K562 (cell line): ENCODE measurements at regions not wholly inside any gene's neighbourhood (a gene's known extent, or its start where the extent isn't known, plus 50 kb on each side); places are given as distances from the start of the nearest gene placed in this dataset.

Experiments used
- ARHGAP35 ChIP-seq: fragments of 450-650 bp; IDR thresholded peaks from 2 replicates; pipeline ENCODE4 v1.6.1; 2018; ENCODE audit not compliant: partially characterized antibody
- ATF1 ChIP-seq, 2 experiments: fragments of 450-650 bp in 1 of 2; IDR thresholded peaks; 2 replicates each; pipeline ENCODE4 v1.6.1; 2016; ENCODE audit warnings: missing compliant biosample characterization in 1 of 2, missing genetic modification characterization in 1 of 2
- ATF7 ChIP-seq: fragments of 450-650 bp; IDR thresholded peaks from 2 replicates; pipeline ENCODE4 v1.7.1; 2014; ENCODE audit warnings: mild to moderate bottlenecking, moderate library complexity
- BMI1 ChIP-seq: fragments of 150-350 bp; IDR thresholded peaks from 2 replicates; pipeline ENCODE4 v1.6.1; 2014; ENCODE audit warnings: low read length
- CBFA2T3 ChIP-seq: fragments of 450-650 bp; IDR thresholded peaks from 2 replicates; pipeline ENCODE4 v1.6.1; 2017
- DACH1 ChIP-seq: fragments of 450-650 bp; IDR thresholded peaks from 2 replicates; pipeline ENCODE4 v1.6.1; 2018; ENCODE audit not compliant: partially characterized antibody
- OTX1 ChIP-seq: fragments of 450-650 bp; formaldehyde crosslinking; IDR thresholded peaks from 2 replicates; pipeline ENCODE4 v1.4.0; 2022; ENCODE audit warnings: mild to moderate bottlenecking
- PHF21A ChIP-seq: fragments of 450-650 bp; IDR thresholded peaks from 2 replicates; pipeline ENCODE4 v1.6.1; 2017; ENCODE audit warnings: low read depth, borderline replicate concordance
- RFX5 ChIP-seq: IDR thresholded peaks from 2 replicates; pipeline ENCODE4 v1.6.1; 2011; ENCODE audit warnings: low read depth, mild to moderate bottlenecking, improper control_type of control experiment, low read length
- TAF7 ChIP-seq: fragments of 450-650 bp; IDR thresholded peaks from 2 replicates; pipeline ENCODE4 v1.6.1; 2016; ENCODE audit warnings: missing genetic modification characterization, missing compliant biosample characterization
- ZNF76 ChIP-seq: fragments of 250-450 bp; sonication (Bioruptor Pico); IDR thresholded peaks from 2 replicates; pipeline ENCODE4 v1.4.0; 2020; ENCODE audit warnings: mild to moderate bottlenecking, moderate library complexity, borderline replicate concordance
- TF ChIP-seq, protein P1 (sequence below): fragments of 450-650 bp; IDR thresholded peaks from 2 replicates; pipeline ENCODE4 v1.6.1; 2018; ENCODE audit not compliant: partially characterized antibody
- TF ChIP-seq, protein P2 (sequence below): fragments of 250-450 bp; sonication (Bioruptor Pico); IDR thresholded peaks from 2 replicates; pipeline ENCODE4 v1.8.0; 2022; ENCODE audit warnings: inconsistent platforms
- TF ChIP-seq, protein P3 (sequence below), 2 experiments: fragments of 150-350 bp in 1 of 2; IDR thresholded peaks; 2 replicates each; pipeline ENCODE4 v1.6.1; 2012 to 2016; ENCODE audit warnings: low read depth in 2 of 2, low read length in 2 of 2, mild to moderate bottlenecking in 1 of 2, moderate library complexity in 1 of 2
- TF ChIP-seq, protein P4 (sequence below): fragments of 450-650 bp; IDR thresholded peaks from 2 replicates; pipeline ENCODE4 v1.6.1; 2016; ENCODE audit warnings: antibody characterized with exemption
- TF ChIP-seq, protein P5 (sequence below): fragments of 450-650 bp; IDR thresholded peaks from 2 replicates; pipeline ENCODE4 v1.7.0; 2016; ENCODE audit warnings: borderline replicate concordance

DNA sequence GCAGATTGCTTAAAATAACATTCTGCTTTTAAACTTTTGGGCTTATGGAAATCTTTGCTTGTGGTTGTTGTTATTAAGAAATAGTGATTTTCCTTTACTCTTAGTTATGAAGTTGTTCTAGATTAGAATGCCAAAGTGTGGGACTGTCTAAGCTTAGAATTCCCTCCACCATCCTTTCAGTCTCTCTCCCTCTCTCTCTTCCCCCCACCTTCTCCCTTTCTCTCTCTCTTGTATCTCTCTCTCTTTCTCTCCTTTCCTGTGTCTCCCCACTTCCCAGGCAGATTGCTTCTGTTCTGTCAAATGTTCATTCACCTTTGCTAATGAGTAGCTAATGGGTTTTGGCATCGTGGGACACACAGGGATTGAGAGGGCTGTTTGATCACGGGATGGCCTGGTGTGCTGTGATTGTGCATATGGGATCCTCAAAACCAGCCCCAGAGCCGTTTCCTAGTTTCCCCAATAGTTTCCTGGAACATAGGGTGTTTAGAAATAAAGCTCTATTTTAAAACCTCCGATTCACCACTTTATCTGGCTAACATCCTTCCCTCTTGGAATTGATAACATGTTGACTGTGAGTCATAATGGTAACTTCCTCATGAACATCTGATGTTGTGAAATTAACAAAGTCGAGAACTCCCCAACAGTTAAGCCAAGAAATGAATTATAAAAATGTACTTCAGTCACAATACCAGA, 502.6 kb downstream of the TMEM114 start (continued):
- TF ChIP-seq, protein P1, sequence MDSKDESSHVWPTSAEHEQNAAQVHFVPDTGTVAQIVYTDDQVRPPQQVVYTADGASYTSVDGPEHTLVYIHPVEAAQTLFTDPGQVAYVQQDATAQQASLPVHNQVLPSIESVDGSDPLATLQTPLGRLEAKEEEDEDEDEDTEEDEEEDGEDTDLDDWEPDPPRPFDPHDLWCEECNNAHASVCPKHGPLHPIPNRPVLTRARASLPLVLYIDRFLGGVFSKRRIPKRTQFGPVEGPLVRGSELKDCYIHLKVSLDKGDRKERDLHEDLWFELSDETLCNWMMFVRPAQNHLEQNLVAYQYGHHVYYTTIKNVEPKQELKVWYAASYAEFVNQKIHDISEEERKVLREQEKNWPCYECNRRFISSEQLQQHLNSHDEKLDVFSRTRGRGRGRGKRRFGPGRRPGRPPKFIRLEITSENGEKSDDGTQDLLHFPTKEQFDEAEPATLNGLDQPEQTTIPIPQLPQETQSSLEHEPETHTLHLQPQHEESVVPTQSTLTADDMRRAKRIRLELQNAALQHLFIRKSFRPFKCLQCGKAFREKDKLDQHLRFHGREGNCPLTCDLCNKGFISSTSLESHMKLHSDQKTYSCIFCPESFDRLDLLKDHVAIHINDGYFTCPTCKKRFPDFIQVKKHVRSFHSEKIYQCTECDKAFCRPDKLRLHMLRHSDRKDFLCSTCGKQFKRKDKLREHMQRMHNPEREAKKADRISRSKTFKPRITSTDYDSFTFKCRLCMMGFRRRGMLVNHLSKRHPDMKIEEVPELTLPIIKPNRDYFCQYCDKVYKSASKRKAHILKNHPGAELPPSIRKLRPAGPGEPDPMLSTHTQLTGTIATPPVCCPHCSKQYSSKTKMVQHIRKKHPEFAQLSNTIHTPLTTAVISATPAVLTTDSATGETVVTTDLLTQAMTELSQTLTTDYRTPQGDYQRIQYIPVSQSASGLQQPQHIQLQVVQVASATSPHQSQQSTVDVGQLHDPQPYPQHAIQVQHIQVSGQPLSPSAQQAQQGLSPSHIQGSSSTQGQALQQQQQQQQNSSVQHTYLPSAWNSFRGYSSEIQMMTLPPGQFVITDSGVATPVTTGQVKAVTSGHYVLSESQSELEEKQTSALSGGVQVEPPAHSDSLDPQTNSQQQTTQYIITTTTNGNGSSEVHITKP, result no peak
- TF ChIP-seq, protein P2, sequence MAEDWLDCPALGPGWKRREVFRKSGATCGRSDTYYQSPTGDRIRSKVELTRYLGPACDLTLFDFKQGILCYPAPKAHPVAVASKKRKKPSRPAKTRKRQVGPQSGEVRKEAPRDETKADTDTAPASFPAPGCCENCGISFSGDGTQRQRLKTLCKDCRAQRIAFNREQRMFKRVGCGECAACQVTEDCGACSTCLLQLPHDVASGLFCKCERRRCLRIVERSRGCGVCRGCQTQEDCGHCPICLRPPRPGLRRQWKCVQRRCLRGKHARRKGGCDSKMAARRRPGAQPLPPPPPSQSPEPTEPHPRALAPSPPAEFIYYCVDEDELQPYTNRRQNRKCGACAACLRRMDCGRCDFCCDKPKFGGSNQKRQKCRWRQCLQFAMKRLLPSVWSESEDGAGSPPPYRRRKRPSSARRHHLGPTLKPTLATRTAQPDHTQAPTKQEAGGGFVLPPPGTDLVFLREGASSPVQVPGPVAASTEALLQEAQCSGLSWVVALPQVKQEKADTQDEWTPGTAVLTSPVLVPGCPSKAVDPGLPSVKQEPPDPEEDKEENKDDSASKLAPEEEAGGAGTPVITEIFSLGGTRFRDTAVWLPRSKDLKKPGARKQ (CRISPR knock-in tag), result no peak
- TF ChIP-seq DACH1 (no peak), ARHGAP35 (no peak), ZNF76 (CRISPR knock-in tag) (no peak), RFX5 (no peak), BMI1 (no peak), ATF1 (CRISPR knock-in tag; IDR thresholded peaks at IDR 0.05) (no peak), ATF1 (tag; IDR thresholded peaks at IDR 0.05) (no peak), TAF7 (tag) (no peak), CBFA2T3 (peak; percentile 82), ATF7 (peak; percentile 28; the same call in 1 of the 2 replicates), PHF21A (peak; percentile 74; the same call in 1 of the 2 replicates), OTX1 (CRISPR knock-in tag) (no peak)
- TF ChIP-seq, protein P3, sequence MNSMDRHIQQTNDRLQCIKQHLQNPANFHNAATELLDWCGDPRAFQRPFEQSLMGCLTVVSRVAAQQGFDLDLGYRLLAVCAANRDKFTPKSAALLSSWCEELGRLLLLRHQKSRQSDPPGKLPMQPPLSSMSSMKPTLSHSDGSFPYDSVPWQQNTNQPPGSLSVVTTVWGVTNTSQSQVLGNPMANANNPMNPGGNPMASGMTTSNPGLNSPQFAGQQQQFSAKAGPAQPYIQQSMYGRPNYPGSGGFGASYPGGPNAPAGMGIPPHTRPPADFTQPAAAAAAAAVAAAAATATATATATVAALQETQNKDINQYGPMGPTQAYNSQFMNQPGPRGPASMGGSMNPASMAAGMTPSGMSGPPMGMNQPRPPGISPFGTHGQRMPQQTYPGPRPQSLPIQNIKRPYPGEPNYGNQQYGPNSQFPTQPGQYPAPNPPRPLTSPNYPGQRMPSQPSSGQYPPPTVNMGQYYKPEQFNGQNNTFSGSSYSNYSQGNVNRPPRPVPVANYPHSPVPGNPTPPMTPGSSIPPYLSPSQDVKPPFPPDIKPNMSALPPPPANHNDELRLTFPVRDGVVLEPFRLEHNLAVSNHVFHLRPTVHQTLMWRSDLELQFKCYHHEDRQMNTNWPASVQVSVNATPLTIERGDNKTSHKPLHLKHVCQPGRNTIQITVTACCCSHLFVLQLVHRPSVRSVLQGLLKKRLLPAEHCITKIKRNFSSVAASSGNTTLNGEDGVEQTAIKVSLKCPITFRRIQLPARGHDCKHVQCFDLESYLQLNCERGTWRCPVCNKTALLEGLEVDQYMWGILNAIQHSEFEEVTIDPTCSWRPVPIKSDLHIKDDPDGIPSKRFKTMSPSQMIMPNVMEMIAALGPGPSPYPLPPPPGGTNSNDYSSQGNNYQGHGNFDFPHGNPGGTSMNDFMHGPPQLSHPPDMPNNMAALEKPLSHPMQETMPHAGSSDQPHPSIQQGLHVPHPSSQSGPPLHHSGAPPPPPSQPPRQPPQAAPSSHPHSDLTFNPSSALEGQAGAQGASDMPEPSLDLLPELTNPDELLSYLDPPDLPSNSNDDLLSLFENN (IDR thresholded peaks at IDR 0.05; ENCODE audit: low read depth in 2 of 2, low read length in 2 of 2), result no peak
- TF ChIP-seq, protein P4, sequence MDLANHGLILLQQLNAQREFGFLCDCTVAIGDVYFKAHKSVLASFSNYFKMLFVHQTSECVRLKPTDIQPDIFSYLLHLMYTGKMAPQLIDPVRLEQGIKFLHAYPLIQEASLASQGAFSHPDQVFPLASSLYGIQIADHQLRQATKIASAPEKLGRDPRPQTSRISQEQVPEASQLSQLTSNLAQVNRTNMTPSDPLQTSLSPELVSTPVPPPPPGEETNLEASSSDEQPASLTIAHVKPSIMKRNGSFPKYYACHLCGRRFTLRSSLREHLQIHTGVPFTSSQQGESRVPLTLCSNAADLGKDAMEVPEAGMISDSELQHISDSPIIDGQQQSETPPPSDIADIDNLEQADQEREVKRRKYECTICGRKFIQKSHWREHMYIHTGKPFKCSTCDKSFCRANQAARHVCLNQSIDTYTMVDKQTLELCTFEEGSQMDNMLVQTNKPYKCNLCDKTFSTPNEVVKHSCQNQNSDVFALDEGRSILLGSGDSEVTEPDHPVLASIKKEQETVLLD, result no peak
- TF ChIP-seq, protein P5, sequence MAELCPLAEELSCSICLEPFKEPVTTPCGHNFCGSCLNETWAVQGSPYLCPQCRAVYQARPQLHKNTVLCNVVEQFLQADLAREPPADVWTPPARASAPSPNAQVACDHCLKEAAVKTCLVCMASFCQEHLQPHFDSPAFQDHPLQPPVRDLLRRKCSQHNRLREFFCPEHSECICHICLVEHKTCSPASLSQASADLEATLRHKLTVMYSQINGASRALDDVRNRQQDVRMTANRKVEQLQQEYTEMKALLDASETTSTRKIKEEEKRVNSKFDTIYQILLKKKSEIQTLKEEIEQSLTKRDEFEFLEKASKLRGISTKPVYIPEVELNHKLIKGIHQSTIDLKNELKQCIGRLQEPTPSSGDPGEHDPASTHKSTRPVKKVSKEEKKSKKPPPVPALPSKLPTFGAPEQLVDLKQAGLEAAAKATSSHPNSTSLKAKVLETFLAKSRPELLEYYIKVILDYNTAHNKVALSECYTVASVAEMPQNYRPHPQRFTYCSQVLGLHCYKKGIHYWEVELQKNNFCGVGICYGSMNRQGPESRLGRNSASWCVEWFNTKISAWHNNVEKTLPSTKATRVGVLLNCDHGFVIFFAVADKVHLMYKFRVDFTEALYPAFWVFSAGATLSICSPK, result no peak
